ENCODE measurements at regions not wholly inside any gene's neighbourhood (a gene's known extent, or its start where the extent isn't known, plus 50 kb on each side); places are given as distances from the start of the nearest gene placed in this dataset.
"Not testable (repeated sequence)": the region's sequence is repeated elsewhere in the genome, so short reads cannot be mapped to it uniquely, and the experiment has no call there.

DNA sequence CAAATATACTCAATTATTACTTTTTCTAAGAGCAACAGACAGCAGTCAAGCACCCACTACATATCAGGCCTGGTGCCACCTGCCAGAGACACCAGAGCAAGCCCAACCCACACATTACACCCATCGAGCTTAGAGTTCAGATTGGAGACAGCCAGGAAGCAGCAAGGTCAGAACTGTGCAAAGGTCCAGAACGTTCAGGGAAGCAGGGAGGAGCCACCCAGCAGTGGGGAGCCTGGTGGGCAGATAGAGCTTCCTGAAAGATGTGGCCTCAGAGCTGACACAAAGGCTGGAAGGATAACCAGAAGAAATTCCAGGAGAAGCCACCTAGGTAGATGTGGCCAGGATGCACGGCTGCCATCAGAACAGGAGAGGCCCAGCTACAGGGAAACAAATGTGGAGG, 440.5 kb upstream of the ID2 start:
- Histone ChIP-seq H3K36me3 (ENCODE audit: control insufficient read depth in 1 of 2, insufficient read depth in 2 of 2, low read length in 2 of 2) (no peaks in the 10 kb centered on the region), H3K4me1 (ENCODE audit: control insufficient read depth in 1 of 2, insufficient read depth in 2 of 2, low read length in 2 of 2) (peaks cover 5 to 7% of the 10 kb centered on the region in 2 donors), H3K27ac (ENCODE audit: low read length) (no peak overlapping the region), H3K9me3 (ENCODE audit: control insufficient read depth in 1 of 2, low read length in 2 of 2) (no peaks in the 10 kb centered on the region), H3K4me3 (ENCODE audit: low read depth in 1 of 2, low read length in 2 of 2) (no peak overlapping the region), H3K27me3 (ENCODE audit: low read depth, low read length) (no peaks in the 10 kb centered on the region)

DNA sequence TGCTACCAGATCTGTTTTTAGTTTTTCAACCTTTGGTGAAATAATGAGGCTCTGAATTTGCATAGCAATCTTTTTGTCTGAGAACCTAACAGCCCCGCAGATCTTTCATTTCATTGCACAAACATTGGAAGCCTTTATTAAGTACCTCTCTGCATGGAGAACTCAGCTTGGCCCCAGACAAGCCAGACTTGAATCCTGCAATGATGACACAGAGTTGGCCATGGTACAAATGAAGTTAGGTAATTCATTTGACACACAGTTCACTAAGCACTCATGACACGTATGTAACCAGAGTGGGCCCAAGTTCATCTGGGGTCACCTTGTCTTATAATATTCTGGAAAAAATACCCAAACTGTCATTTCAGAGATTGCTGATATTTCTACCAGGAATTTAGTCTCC, 439.1 kb upstream of the ID2 start:
- H3K36me3 ChIP-seq (ENCODE audit: control insufficient read depth in 1 of 2, insufficient read depth in 2 of 2, low read length in 2 of 2) = no peaks in the 10 kb centered on the region
- no peaks in the 10 kb centered on the region for H3K27me3 ChIP-seq (ENCODE audit: low read depth, low read length)
- no peak overlapping the region for H3K4me3 ChIP-seq (ENCODE audit: low read depth in 1 of 2, low read length in 2 of 2)
- peaks cover 5 to 7% of the 10 kb centered on the region in 2 donors for H3K4me1 ChIP-seq (ENCODE audit: control insufficient read depth in 1 of 2, insufficient read depth in 2 of 2, low read length in 2 of 2)
- no peak overlapping the region for H3K27ac ChIP-seq (ENCODE audit: low read length)
- no peaks in the 10 kb centered on the region for H3K9me3 ChIP-seq (ENCODE audit: control insufficient read depth in 1 of 2, low read length in 2 of 2)

DNA sequence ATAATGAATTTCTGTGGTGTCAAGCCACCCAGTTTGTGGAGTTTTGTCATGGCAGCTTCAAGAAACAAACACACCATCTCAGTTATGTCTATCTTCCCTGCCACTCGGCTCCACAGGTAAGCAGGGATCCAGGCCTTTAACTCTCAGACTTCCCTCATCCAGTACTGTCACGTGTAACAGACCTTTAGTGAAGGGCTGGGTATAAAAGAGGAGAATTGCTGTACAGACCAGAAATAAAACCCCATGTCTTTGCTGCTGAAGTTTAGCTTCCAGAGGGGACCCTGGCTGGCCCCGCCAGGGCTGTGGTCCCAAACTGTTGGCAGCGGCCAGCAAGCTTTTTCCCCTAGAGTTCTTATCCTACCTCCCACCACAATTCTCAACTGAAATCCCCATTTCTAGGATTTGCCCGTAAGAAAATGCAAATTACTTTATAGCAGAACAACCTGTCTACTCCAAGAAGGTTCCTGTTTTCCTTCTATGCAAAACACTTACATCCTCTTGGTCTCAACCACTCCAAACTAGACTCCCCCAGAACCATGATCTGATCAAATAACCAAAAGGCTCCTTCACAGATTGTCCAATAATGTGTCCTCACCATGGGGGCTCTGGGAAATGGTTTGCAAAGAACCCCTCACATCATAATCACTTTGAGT, 438.0 kb upstream of the ID2 start:
- Histone ChIP-seq H3K27ac (ENCODE audit: low read length) (no peak overlapping the region), H3K27me3 (ENCODE audit: low read depth, low read length) (no peaks in the 10 kb centered on the region), H3K4me3 (ENCODE audit: low read depth in 1 of 2, low read length in 2 of 2) (no peak overlapping the region), H3K36me3 (ENCODE audit: control insufficient read depth in 1 of 2, insufficient read depth in 2 of 2, low read length in 2 of 2) (no peaks in the 10 kb centered on the region), H3K4me1 (ENCODE audit: control insufficient read depth in 1 of 2, insufficient read depth in 2 of 2, low read length in 2 of 2) (peaks cover 5 to 10% of the 10 kb centered on the region in 2 donors), H3K9me3 (ENCODE audit: control insufficient read depth in 1 of 2, low read length in 2 of 2) (no peaks in the 10 kb centered on the region)

DNA sequence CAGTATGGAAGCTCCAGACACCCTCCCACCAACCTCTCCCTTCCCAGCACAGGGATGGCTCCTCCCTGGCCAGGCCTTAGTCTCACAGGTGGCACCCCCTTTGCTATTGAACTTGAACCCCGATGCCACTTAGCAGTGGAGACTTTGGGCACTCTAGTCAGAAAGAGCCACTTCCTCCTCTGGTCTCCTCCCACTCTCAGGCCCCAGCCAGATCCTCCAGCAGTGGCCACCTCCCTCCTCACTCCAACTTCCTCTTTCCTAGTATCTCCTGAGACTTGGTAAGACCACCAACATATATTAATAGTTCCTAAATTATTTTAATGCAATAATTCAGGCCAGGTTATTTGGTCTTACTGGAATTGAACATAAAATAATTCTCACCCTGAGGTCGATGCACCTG, 437.2 kb upstream of the ID2 start:
- no peak overlapping the region for H3K27ac ChIP-seq (ENCODE audit: low read length)
- peaks cover 0 to 10% of the 10 kb centered on the region in 2 donors for H3K4me1 ChIP-seq (ENCODE audit: control insufficient read depth in 1 of 2, insufficient read depth in 2 of 2, low read length in 2 of 2)
- no peaks in the 10 kb centered on the region for H3K9me3 ChIP-seq (ENCODE audit: control insufficient read depth in 1 of 2, low read length in 2 of 2)
- no peaks in the 10 kb centered on the region for H3K36me3 ChIP-seq (ENCODE audit: control insufficient read depth in 1 of 2, insufficient read depth in 2 of 2, low read length in 2 of 2)
- H3K4me3 ChIP-seq (ENCODE audit: low read depth in 1 of 2, low read length in 2 of 2) = no peak overlapping the region
- no peaks in the 10 kb centered on the region for H3K27me3 ChIP-seq (ENCODE audit: low read depth, low read length)

DNA sequence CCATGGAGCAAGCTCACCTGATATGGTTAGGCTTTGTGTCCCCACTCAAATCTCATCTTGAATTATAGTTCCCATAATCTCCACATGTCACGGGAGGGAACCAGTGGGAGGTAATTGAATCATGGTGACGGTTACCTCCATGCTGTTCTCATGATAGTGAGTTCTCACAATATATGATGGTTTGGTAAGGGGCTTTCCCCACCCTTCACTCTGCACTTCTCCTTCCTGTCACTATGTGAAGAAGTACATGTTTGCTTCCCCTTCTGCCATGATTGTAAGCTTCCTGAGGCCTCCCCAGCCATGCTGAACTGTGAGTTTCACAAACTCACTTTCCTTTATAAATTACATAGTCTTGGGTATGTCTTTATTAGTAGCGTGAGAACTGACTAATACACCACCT, 435.7 kb upstream of the ID2 start:
- H3K27me3 ChIP-seq (ENCODE audit: low read depth, low read length) = no peaks in the 10 kb centered on the region
- no peaks in the 10 kb centered on the region for H3K9me3 ChIP-seq (ENCODE audit: control insufficient read depth in 1 of 2, low read length in 2 of 2)
- H3K36me3 ChIP-seq (ENCODE audit: control insufficient read depth in 1 of 2, insufficient read depth in 2 of 2, low read length in 2 of 2) = no peaks in the 10 kb centered on the region
- no peak overlapping the region for H3K27ac ChIP-seq (ENCODE audit: low read length)
- H3K4me1 ChIP-seq (ENCODE audit: control insufficient read depth in 1 of 2, insufficient read depth in 2 of 2, low read length in 2 of 2) = peaks cover 0 to 10% of the 10 kb centered on the region in 2 donors
- no peak overlapping the region for H3K4me3 ChIP-seq (ENCODE audit: low read depth in 1 of 2, low read length in 2 of 2)

DNA sequence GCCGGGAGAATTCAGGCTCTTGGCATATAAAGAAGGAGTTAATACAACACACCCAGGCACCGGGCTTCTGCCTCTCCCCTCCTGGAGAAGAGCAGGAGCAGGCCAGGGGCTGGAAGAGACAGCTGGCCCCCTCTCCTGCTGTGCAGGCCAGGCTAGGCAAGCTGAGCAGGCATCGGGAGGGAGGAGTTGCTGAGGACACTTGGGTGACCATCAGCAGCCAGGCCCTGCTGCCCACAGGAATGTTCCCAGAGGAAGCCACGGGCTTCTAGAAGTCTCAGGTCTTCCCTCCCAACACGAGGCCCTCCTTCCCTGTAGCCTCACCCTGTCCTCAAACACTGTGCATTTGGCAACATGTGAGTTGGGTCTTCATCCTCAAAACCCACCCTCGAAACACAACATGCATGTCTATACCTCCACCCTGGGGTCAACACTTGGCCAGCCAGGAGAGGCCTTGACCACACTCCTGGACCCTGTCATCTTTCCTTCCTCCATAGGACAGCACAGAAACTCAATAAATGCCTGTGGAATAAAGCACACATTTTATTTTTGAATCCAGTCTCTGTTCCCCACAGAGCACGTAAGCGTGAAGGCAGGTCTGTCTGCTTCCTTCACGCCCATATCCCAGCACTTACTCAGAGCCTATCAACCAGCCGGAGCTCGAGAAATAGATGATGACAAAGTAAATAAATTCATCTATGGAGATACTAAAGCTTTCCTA, 433.8 kb upstream of the ID2 start:
- H3K27ac ChIP-seq (ENCODE audit: low read length) = peak overlapping the region; percentile 10
- H3K9me3 ChIP-seq (ENCODE audit: control insufficient read depth in 1 of 2, low read length in 2 of 2) = no peaks in the 10 kb centered on the region
- H3K27me3 ChIP-seq (ENCODE audit: low read depth, low read length) = no peaks in the 10 kb centered on the region
- no peak overlapping the region for H3K4me3 ChIP-seq (ENCODE audit: low read depth in 1 of 2, low read length in 2 of 2)
- peaks cover 0 to 3% of the 10 kb centered on the region in 2 donors for H3K4me1 ChIP-seq (ENCODE audit: control insufficient read depth in 1 of 2, insufficient read depth in 2 of 2, low read length in 2 of 2)
- H3K36me3 ChIP-seq (ENCODE audit: control insufficient read depth in 1 of 2, insufficient read depth in 2 of 2, low read length in 2 of 2) = no peaks in the 10 kb centered on the region

DNA sequence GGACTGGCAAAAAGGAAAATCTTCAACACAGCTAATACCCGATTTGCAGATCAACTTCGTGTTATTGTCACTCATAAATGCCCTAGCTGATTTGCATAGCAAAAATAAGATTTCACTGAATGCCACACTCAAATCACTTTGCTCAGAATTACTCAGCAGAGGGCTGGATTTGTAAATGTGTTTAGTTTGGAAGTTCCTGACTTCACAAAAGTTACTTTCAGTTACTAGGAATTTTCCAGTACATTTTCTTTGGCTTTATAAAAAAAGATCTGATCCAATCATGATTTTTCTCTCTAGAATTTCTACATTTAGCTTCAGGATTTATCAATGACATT, 433.3 kb upstream of the ID2 start:
- Histone ChIP-seq H3K27ac (ENCODE audit: low read length) (peak overlapping the region; percentile 10), H3K4me3 (ENCODE audit: low read depth in 1 of 2, low read length in 2 of 2) (no peak overlapping the region)

DNA sequence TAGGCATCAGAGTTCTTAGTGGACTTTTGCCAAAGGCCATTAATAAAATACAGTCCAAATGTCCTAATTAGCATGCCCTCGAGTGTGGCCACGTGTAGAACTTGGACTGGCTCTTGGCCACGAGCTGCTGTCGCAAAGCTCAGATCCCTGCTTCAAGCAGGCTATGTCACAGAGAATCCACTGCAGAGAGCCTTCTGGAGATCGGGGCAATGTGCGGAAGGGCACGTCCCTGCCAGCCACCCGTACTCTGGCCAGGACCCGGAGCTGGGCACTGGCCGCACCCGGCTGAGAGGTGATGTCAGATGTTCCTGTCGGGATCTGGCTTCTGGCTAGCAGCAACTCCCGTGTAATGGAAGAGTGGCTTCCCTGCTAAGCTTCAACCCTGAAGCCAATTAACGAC, 432.7 kb upstream of the ID2 start:
- Histone ChIP-seq H3K36me3 (ENCODE audit: control insufficient read depth in 1 of 2, insufficient read depth in 2 of 2, low read length in 2 of 2) (no peaks in the 10 kb centered on the region), H3K9me3 (ENCODE audit: control insufficient read depth in 1 of 2, low read length in 2 of 2) (no peaks in the 10 kb centered on the region), H3K4me1 (ENCODE audit: control insufficient read depth in 1 of 2, insufficient read depth in 2 of 2, low read length in 2 of 2) (peaks cover 0 to 3% of the 10 kb centered on the region in 2 donors), H3K27me3 (ENCODE audit: low read depth, low read length) (no peaks in the 10 kb centered on the region), H3K27ac (ENCODE audit: low read length) (no peak overlapping the region), H3K4me3 (ENCODE audit: low read depth in 1 of 2, low read length in 2 of 2) (no peak overlapping the region)

More for the DNA sequence above, 433.3 kb upstream of the ID2 start:
- no peaks in the 10 kb centered on the region for H3K36me3 ChIP-seq (ENCODE audit: control insufficient read depth in 1 of 2, insufficient read depth in 2 of 2, low read length in 2 of 2)
- H3K4me1 ChIP-seq (ENCODE audit: control insufficient read depth in 1 of 2, insufficient read depth in 2 of 2, low read length in 2 of 2) = peaks cover 0 to 3% of the 10 kb centered on the region in 2 donors
- no peaks in the 10 kb centered on the region for H3K27me3 ChIP-seq (ENCODE audit: low read depth, low read length)
- no peaks in the 10 kb centered on the region for H3K9me3 ChIP-seq (ENCODE audit: control insufficient read depth in 1 of 2, low read length in 2 of 2)

DNA sequence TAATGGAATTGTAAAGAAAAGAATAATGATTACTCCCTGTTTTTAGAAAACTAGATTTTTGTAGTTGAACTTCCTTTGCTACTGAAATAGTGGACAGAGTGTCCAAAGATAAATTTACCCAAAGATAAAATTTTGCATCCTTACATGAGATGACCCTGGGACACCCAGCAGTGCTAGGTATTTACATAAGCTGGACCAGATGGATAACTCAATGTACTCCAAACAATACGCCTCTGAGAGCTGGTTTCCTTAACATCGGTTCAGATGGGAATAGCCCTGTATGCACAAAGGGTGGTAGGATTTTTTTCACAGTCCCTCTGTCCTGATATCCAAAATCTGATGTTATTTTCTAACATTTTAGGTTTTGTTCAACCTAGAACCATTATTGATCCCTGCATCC, 432.1 kb upstream of the ID2 start:
- Histone ChIP-seq H3K4me3 (ENCODE audit: low read depth in 1 of 2, low read length in 2 of 2) (no peak overlapping the region), H3K27ac (ENCODE audit: low read length) (no peak overlapping the region), H3K4me1 (ENCODE audit: control insufficient read depth in 1 of 2, insufficient read depth in 2 of 2, low read length in 2 of 2) (peaks cover 0 to 3% of the 10 kb centered on the region in 2 donors), H3K27me3 (ENCODE audit: low read depth, low read length) (no peaks in the 10 kb centered on the region), H3K9me3 (ENCODE audit: control insufficient read depth in 1 of 2, low read length in 2 of 2) (no peaks in the 10 kb centered on the region), H3K36me3 (ENCODE audit: control insufficient read depth in 1 of 2, insufficient read depth in 2 of 2, low read length in 2 of 2) (no peaks in the 10 kb centered on the region)

DNA sequence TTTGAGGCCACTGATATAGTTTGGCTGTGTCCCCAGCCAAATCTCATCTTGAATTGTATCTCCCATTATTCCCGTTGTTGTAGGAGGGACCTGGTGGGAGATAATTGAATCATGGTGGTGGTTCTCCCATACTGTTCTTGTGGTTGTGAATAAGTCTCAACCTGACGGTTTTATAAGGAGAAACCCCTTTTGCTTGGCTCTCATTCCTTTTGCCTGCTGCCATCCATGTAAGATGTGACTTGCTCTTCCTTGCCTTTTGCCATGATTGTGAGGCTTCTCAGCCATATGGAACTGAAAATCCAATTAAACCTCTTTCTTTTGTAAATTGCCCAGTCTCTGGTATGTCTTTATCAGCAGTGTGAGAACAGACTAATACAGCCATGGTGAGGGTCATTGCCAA, 431.6 kb upstream of the ID2 start:
- H3K9me3 ChIP-seq (ENCODE audit: control insufficient read depth in 1 of 2, low read length in 2 of 2); H3K36me3 ChIP-seq (ENCODE audit: control insufficient read depth in 1 of 2, insufficient read depth in 2 of 2, low read length in 2 of 2); H3K4me1 ChIP-seq (ENCODE audit: control insufficient read depth in 1 of 2, insufficient read depth in 2 of 2, low read length in 2 of 2); H3K27ac ChIP-seq (ENCODE audit: low read length); H3K4me3 ChIP-seq (ENCODE audit: low read depth in 1 of 2, low read length in 2 of 2); H3K27me3 ChIP-seq (ENCODE audit: low read depth, low read length): not testable (repeated sequence)

DNA sequence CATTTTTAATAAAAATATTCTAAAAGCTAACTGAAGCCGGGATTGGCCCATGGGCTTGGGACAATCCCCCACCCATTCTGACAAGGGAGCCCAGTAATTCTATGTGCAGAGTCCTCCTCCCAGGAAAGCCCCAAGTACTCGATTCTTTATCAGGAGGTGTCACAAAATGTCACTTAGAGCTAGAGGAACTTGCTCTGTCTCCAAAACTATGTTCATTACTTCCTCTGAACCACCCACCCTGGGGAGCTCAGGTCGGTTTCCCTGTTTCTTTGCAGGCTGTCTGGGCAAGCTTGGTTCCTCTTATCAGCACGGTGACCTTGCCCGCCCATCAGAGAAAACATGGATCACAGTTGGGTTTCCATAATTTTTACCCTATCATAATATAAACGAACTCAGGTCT, 430.6 kb upstream of the ID2 start:
- Histone ChIP-seq H3K36me3 (ENCODE audit: control insufficient read depth in 1 of 2, insufficient read depth in 2 of 2, low read length in 2 of 2) (no peaks in the 10 kb centered on the region), H3K9me3 (ENCODE audit: control insufficient read depth in 1 of 2, low read length in 2 of 2) (no peaks in the 10 kb centered on the region), H3K27me3 (ENCODE audit: low read depth, low read length) (no peaks in the 10 kb centered on the region), H3K4me1 (ENCODE audit: control insufficient read depth in 1 of 2, insufficient read depth in 2 of 2, low read length in 2 of 2) (peaks cover 0 to 3% of the 10 kb centered on the region in 2 donors), H3K4me3 (ENCODE audit: low read depth in 1 of 2, low read length in 2 of 2) (no peak overlapping the region), H3K27ac (ENCODE audit: low read length) (no peak overlapping the region)

DNA sequence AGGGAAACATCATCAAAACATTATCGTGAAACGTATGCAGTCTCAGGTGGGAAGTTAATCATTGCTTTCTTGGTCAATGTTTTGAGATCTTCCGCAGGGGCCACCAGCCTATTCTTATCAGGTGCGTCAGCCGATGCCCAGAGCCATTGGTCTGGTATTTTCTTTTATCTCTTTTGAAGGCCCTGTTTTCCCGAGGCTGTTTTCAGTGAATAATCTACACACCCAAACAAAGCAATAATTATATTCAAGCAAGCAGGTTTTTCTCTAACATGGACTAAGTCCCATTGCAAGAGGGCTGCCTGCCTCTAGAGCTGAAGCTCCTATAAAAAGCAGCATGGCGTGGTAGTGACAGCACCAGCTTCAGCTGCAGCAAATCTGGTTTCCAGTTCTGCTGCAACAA, 430.0 kb upstream of the ID2 start:
- Histone ChIP-seq H3K4me3 (ENCODE audit: low read depth in 1 of 2, low read length in 2 of 2) (no peak overlapping the region), H3K9me3 (ENCODE audit: control insufficient read depth in 1 of 2, low read length in 2 of 2) (no peaks in the 10 kb centered on the region), H3K27me3 (ENCODE audit: low read depth, low read length) (no peaks in the 10 kb centered on the region), H3K27ac (ENCODE audit: low read length) (no peak overlapping the region), H3K4me1 (ENCODE audit: control insufficient read depth in 1 of 2, insufficient read depth in 2 of 2, low read length in 2 of 2) (peaks cover 0 to 3% of the 10 kb centered on the region in 2 donors), H3K36me3 (ENCODE audit: control insufficient read depth in 1 of 2, insufficient read depth in 2 of 2, low read length in 2 of 2) (no peaks in the 10 kb centered on the region)

Measured in muscle layer of duodenum (tissue), 2 donors.